SK-N-MC (cell line): ENCODE measurements at regions not wholly inside any gene's neighbourhood (a gene's known extent, or its start where the extent isn't known, plus 50 kb on each side); places are given as distances from the start of the nearest gene placed in this dataset.

Source experiments
- EZH2 ChIP-seq: fragments of 200-600 bp; sonication (generic); IDR thresholded peaks from one replicate; pipeline ENCODE4 v1.6.1; 2017; ENCODE audit warnings: antibody characterized with exemption
- FOXP2 ChIP-seq: optimal IDR thresholded peaks from 2 replicates; pipeline ENCODE3; 2011; ENCODE audit warnings: mild to moderate bottlenecking, moderate library complexity; ENCODE audit not compliant: insufficient read depth; ENCODE audit errors: extremely low read length, control extremely low read depth
- POLR2AphosphoS5 ChIP-seq: IDR thresholded peaks from 2 replicates; pipeline ENCODE4 v1.6.1; 2012; ENCODE audit warnings: mild to moderate bottlenecking, low read depth, low read length, borderline replicate concordance

DNA sequence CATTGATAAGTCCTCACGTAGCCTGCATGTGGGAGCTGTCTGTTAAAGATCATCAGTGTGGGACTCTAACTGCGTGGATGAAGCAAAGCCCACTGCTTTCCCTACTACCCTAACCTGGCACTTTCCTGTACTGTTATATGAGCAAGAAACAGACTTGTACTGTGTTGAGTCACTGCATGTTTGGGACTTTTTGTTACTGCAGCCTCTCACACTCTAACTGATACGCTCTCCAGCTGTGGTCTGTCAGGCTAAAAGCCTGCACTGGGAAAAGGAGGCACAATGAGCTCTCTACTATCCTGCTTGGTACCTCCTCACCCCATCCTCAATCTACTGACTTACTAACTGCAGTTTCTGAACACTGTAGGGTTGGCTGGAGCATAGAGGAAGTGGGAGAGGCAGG lies 93.7 kb upstream of the PLET1 start:
- no peak for TF ChIP-seq POLR2AphosphoS5
- no peak for TF ChIP-seq EZH2
- TF ChIP-seq FOXP2 = no peak
